ENCODE measurements at regions not wholly inside any gene's neighbourhood (a gene's known extent, or its start where the extent isn't known, plus 50 kb on each side); places are given as distances from the start of the nearest gene placed in this dataset.
A peak's percentile ranks its signal among the peaks of the same experiment; 100 is the strongest.

DNA sequence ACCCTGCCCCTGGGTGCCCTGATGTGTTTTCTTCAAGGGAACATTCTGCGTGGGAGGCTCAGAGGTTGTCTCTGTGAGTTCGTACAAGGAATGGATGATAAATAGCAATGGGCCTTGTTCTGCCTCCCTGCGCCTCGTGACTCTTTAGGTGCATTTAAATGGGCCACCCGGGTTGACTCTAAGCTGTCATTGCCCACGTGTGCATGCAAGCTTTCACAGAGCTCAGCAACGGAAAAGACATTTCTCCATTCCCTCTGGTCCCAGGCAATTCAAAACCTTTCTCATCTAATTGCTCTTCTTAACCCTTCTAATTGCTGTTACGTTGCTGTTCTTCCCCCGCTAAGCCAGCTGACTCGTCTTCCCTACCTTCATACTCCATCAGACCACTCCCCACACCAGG lies 71.5 kb upstream of the SDK2 start:
- H3K4me3 ChIP-seq, result no peak overlapping the region
- no peak overlapping the region for H3K27ac ChIP-seq
- H3K4me1 ChIP-seq, result peaks cover 5 to 18% (median 10%) of the 10 kb centered on the region in 9 donors
- H3K27me3 ChIP-seq, result peaks cover 0 to 30% (median 17%) of the 10 kb centered on the region in 7 donors
- 72 to 74% methylated on average over 10 of the region's 10 CpGs for WGBS, 2 donors
- DNase-seq, result no peak
- TF ChIP-seq, protein P1, sequence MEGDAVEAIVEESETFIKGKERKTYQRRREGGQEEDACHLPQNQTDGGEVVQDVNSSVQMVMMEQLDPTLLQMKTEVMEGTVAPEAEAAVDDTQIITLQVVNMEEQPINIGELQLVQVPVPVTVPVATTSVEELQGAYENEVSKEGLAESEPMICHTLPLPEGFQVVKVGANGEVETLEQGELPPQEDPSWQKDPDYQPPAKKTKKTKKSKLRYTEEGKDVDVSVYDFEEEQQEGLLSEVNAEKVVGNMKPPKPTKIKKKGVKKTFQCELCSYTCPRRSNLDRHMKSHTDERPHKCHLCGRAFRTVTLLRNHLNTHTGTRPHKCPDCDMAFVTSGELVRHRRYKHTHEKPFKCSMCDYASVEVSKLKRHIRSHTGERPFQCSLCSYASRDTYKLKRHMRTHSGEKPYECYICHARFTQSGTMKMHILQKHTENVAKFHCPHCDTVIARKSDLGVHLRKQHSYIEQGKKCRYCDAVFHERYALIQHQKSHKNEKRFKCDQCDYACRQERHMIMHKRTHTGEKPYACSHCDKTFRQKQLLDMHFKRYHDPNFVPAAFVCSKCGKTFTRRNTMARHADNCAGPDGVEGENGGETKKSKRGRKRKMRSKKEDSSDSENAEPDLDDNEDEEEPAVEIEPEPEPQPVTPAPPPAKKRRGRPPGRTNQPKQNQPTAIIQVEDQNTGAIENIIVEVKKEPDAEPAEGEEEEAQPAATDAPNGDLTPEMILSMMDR (IDR thresholded peaks at IDR 0.05), result no peak
- H3K9me3 ChIP-seq, result no peaks in the 10 kb centered on the region
- intact Hi-C loops (cut with DNase I), result loop anchor here in 2 of 10 donors (5.0 to 10.0 kb wide), 2 partner anchors 57 to 61 kb away; no protein-coding TSS in a partner anchor
- no peak for ATAC-seq
- H3K36me3 ChIP-seq, result no peaks in the 10 kb centered on the region

DNA sequence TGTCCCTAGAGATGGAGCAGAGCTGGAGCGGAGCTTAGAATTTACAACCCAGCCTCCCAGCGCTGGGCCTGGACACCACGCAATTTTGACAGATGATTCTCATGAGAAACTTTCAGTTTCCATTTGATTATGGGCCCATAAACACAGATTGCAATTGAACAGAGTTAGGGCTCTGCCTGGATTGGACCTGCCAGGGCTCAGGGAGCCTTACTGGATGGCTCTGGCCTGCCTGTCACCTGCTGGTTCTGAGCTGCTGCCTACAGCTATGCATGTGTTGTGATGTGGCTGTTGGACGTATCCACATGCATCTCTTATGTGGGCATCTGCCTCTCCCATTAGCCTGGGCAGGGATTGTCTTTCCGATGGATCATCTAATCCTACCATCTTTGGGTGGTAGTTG lies 73.4 kb upstream of the SDK2 start:
- Histone ChIP-seq H3K36me3 (no peaks in the 10 kb centered on the region), H3K4me3 (no peak overlapping the region), H3K27ac (no peak overlapping the region), H3K4me1 (peaks cover 5 to 18% (median 10%) of the 10 kb centered on the region in 9 donors), H3K9me3 (no peaks in the 10 kb centered on the region), H3K27me3 (peaks cover 0 to 22% (median 17%) of the 10 kb centered on the region in 7 donors)
- intact Hi-C loops (cut with DNase I), result loop anchor here in 2 of 10 donors (5.0 to 10.0 kb wide), 2 partner anchors 55 to 63 kb away; no protein-coding TSS in a partner anchor
- WGBS, 2 donors, result 81 to 86% methylated on average over 5 of the region's 5 CpGs
- no peak for DNase-seq
- TF ChIP-seq, protein P1 (IDR thresholded peaks at IDR 0.05), result no peak
- ATAC-seq, result no peak

DNA sequence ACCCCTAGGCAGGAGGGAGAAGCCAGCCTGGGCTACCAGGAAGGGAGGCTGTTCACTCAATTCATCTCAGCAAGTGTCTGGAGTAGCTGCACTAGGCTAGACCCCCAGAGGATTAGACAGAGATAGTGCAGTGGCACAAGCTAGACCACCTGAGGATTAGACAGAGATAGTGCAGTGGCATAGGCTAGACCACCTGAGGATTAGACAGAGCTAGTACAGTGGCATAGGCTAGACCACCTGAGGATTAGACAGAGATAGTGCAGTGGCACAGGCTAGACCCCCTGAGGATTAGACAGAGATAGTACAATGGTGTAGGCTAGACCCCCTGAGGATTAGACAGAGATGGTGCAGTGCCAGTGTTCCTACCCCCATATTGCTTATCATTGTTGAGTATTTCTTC lies 74.1 kb upstream of the SDK2 start:
- Histone ChIP-seq H3K4me3 (no peak overlapping the region), H3K4me1 (peaks cover 5 to 18% (median 10%) of the 10 kb centered on the region in 9 donors), H3K27ac (no peak overlapping the region), H3K9me3 (no peaks in the 10 kb centered on the region), H3K36me3 (no peaks in the 10 kb centered on the region), H3K27me3 (peaks cover 0 to 17% (median 13%) of the 10 kb centered on the region in 7 donors)
- intact Hi-C loops (cut with DNase I), result loop anchor here in 2 of 10 donors (5.0 to 10.0 kb wide), 2 partner anchors 54 to 64 kb away; no protein-coding TSS in a partner anchor
- TF ChIP-seq, protein P1 (IDR thresholded peaks at IDR 0.05), result no peak
- ATAC-seq (no peak), DNase-seq (no peak)

DNA sequence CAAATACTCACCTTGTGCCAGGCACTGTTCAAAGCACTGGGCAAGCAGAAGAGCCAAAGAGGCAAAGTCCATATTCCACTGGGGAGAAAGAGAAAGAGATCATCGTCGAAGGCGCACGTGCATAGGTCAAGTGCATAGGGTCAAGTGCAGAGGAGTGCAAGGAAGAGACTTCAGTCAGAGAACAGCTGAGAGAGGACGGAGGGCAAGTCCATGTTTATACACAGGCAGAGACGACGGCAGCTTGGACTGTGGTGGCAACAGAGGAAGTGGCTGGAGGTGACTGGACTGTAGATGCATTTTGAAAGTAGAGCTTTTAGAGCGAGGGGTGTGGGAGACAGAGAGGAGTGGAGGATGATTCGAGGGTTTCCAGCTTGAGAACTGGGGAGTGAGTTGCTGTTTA lies 74.7 kb upstream of the SDK2 start:
- H3K27ac ChIP-seq, result peak overlapping the region in 1 of 10 donors; percentile 52
- no peaks in the 10 kb centered on the region for H3K36me3 ChIP-seq
- DNase-seq (no peak), ATAC-seq (peak in 1 of 8 donors; percentile 15)
- WGBS, 2 donors, result 47 to 59% methylated on average over 9 of the region's 9 CpGs
- H3K4me1 ChIP-seq, result peaks cover 5 to 18% (median 10%) of the 10 kb centered on the region in 9 donors
- H3K9me3 ChIP-seq, result no peaks in the 10 kb centered on the region
- H3K4me3 ChIP-seq, result no peak overlapping the region
- TF ChIP-seq, protein P1 (IDR thresholded peaks at IDR 0.05), result no peak
- H3K27me3 ChIP-seq, result peaks cover 0 to 16% (median 8%) of the 10 kb centered on the region in 7 donors
- intact Hi-C loops (cut with DNase I), result loop anchor here in 2 of 10 donors (5.0 to 10.0 kb wide), 2 partner anchors 53 to 64 kb away; no protein-coding TSS in a partner anchor
